Right lobe of liver (tissue), 6 donors: ENCODE measurements at regions not wholly inside any gene's neighbourhood (a gene's known extent, or its start where the extent isn't known, plus 50 kb on each side); places are given as distances from the start of the nearest gene placed in this dataset.

ENCODE experiments used
- ATAC-seq, 4 donors: fragments of 200-7000 bp; cut with Tn5 transposase; one replicate each; pipeline ENCODE4 v1.9.1; 2020; ENCODE audit warnings: mild to moderate bottlenecking in 4 of 4, moderate library complexity in 4 of 4
- DNase-seq, 3 donors: peaks; one replicate each; pipeline ENCODE4 v3.0.0-alpha.2; 2020
- H3K27ac ChIP-seq, 3 donors: fragments of 200-600 bp; one replicate each; pipeline ENCODE4 v1.8.0; 2022
- H3K27me3 ChIP-seq, 2 donors: fragments of 200-600 bp; one replicate each; pipeline ENCODE4 v1.8.0; 2022
- H3K36me3 ChIP-seq, 4 donors: fragments of 200-600 bp; sonication (generic) in 1 of 4; one replicate each; pipeline versions ENCODE4 v1.5.1 to v1.8.0; 2017 to 2022; ENCODE audit warnings: control low read depth in 1 of 4
- H3K4me1 ChIP-seq, 4 donors: fragments of 200-600 bp; sonication (generic) in 1 of 4; one replicate each; pipeline versions ENCODE4 v1.5.1 to v1.8.0; 2017 to 2022; ENCODE audit warnings: control low read depth in 1 of 4
- H3K4me3 ChIP-seq, 3 donors: fragments of 200-600 bp; one replicate each; pipeline ENCODE4 v1.8.0; 2022
- H3K9me3 ChIP-seq, 4 donors: fragments of 200-600 bp; sonication (generic) in 1 of 4; one replicate each; pipeline versions ENCODE4 v1.5.1 to v1.8.0; 2017 to 2022; ENCODE audit warnings: control low read depth in 1 of 4
- CTCF ChIP-seq, 4 donors: fragments of 200-600 bp in 3 of 4; fragments of 450-650 bp in 1 of 4; IDR thresholded peaks; one replicate each; pipeline versions ENCODE4 v1.5.1 to v1.8.0; 2016 to 2022; ENCODE audit warnings: antibody characterized with exemption in 4 of 4, mild to moderate bottlenecking in 2 of 4
- POLR2A ChIP-seq: fragments of 450-650 bp; IDR thresholded peaks from one replicate; pipeline ENCODE4 v1.6.1; 2017; ENCODE audit warnings: antibody characterized with exemption, mild to moderate bottlenecking
- WGBS: methylation state at CpG from one replicate; pipeline ENCODE4 v1.1.6; 2018; ENCODE audit warnings: low coverage, low lambda C conversion rate; ENCODE audit not compliant: insufficient coverage; ENCODE audit errors: missing lambda C conversion rate; 5-methylcytosine and 5-hydroxymethylcytosine counted together
- intact Hi-C, 2 donors: fragments of 100-400 bp; cut with DNase I; formaldehyde crosslinking; loops; one replicate each; pipeline versions ENCODE4 v1.11.2 to v1.14.1; 2022
- donor health status: DM: no; HTN: yes; CAD: no.
- donor health status: DM: no; HTN: no; CAD: no.
- donor health status: DM: no; HTN: no; CAD: no.
- donor health status: DM: no; HTN: yes; CAD: no.
- donor health status: DM: no; HTN: yes; CAD: no.

DNA sequence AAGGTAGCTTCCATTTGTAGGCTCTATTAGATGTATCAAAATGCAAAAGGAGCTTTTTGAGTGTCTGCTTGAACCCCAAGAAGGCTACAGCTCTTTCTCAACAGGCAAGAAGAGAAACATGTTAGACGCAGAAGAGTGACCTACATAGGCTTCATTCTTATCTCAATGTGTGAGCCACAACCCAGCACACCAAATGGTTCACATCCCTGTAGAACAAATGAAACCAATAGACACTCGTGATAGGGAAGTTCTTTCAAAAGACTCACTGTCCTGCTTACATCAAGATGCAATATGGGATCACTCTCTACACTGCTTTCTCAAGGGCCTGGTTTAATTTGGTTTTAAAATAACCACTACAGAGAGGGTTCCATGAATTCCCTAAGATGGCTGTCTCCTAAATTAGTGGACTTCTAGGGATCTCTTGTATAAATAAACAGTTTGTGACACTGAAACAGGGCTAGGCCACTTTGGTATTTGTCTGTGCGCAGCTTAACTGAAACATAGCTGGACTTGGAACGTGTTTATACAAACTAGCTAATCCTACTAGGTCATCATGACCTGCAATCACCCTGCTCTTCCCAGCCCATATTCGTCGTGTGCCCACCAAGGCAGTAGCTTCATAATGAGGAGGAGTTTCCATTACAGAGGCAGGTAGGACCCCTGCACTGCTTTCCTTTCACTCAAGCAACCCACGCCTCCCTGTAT is 225.4 kb upstream of the PREP start:
- DNase-seq = no peak
- TF ChIP-seq CTCF (IDR thresholded peaks at IDR 0.05) (no peak), POLR2A (no peak)
- H3K4me1 ChIP-seq = no peaks in the 10 kb centered on the region
- H3K27ac ChIP-seq = no peak overlapping the region
- WGBS = 63% methylated on average over 7 of the region's 7 CpGs
- H3K36me3 ChIP-seq = no peaks in the 10 kb centered on the region
- intact Hi-C loops = no loop called here
- no peaks in the 10 kb centered on the region for H3K9me3 ChIP-seq
- H3K4me3 ChIP-seq = no peak overlapping the region
- ATAC-seq = no peak
- H3K27me3 ChIP-seq = no peaks in the 10 kb centered on the region

GRCh38 chr6:105626295-105627158 is 223.6 kb upstream of the PREP start:
- no peaks in the 10 kb centered on the region for H3K4me1 ChIP-seq
- no peak overlapping the region for H3K27ac ChIP-seq
- intact Hi-C loops = no loop called here
- ATAC-seq = no peak
- no peaks in the 10 kb centered on the region for H3K27me3 ChIP-seq
- no peak for DNase-seq
- WGBS = 51% methylated on average over 2 of the region's 2 CpGs
- H3K4me3 ChIP-seq = no peak overlapping the region
- no peaks in the 10 kb centered on the region for H3K9me3 ChIP-seq
- H3K36me3 ChIP-seq = no peaks in the 10 kb centered on the region
- TF ChIP-seq CTCF (IDR thresholded peaks at IDR 0.05) = no peak
- TF ChIP-seq POLR2A = no peak

GRCh38 chr6:105624021-105624420 is 221.1 kb upstream of the PREP start:
- no peak for DNase-seq
- no peak for ATAC-seq
- TF ChIP-seq POLR2A (no peak), CTCF (IDR thresholded peaks at IDR 0.05) (no peak)
- Histone ChIP-seq H3K27ac (no peak overlapping the region), H3K4me3 (no peak overlapping the region), H3K9me3 (no peaks in the 10 kb centered on the region), H3K4me1 (no peaks in the 10 kb centered on the region), H3K36me3 (no peaks in the 10 kb centered on the region), H3K27me3 (no peaks in the 10 kb centered on the region)
- 46% methylated on average over 3 of the region's 3 CpGs for WGBS
- intact Hi-C loops = no loop called here

- 39% methylated on average over 3 of the region's 3 CpGs for WGBS
- intact Hi-C loops = no loop called here
- no peaks in the 10 kb centered on the region for H3K4me1 ChIP-seq
- ATAC-seq (no peak), DNase-seq (no peak)
- H3K4me3 ChIP-seq = no peak overlapping the region
- no peaks in the 10 kb centered on the region for H3K36me3 ChIP-seq
- TF ChIP-seq CTCF (IDR thresholded peaks at IDR 0.05) (no peak), POLR2A (no peak)
- H3K27ac ChIP-seq = no peak overlapping the region
- no peaks in the 10 kb centered on the region for H3K27me3 ChIP-seq
- H3K9me3 ChIP-seq = no peaks in the 10 kb centered on the region
Measured at GRCh38 chr6:105622226-105622625, 219.3 kb upstream of the PREP start.
